ENCODE measurements at regions not wholly inside any gene's neighbourhood (a gene's known extent, or its start where the extent isn't known, plus 50 kb on each side); places are given as distances from the start of the nearest gene placed in this dataset.

DNA sequence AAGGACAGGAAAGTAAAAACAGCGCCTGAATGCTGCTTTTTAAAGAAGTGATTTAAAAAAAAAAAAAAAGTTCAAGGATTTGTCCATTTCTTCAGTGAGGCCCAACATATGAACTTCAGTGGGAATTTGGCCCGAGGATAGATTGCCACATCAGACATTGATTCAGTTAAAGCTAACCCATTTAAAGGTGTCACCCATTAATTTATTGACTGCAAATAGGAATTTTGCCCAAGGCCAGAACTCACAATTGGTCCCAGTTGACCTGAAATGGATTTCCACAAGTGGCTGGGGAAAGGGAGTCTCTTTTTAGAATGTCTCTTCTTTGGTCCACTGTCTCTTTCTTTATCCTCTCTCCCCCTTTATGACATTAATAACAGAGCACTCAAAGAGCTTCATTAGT, 86.5 kb upstream of the RPL34 start:
- no peaks in the 10 kb centered on the region for H3K36me3 Mint-ChIP-seq (ENCODE audit: low read depth)

GRCh38 chr4:108533245-108533844, 87.0 kb upstream of the RPL34 start:
- Histone ChIP-seq H3K27ac (ENCODE audit: low read depth, low read length) (no peak overlapping the region), H3K4me1 (ENCODE audit: control insufficient read depth, insufficient read depth, low read length) (peaks cover 2% of the 10 kb centered on the region), H3K27me3 (ENCODE audit: control insufficient read depth, insufficient read depth, low read length, poor library complexity, severe bottlenecking) (no peaks in the 10 kb centered on the region), H3K9ac (ENCODE audit: extremely low read depth, low read length, poor library complexity, severe bottlenecking) (no peak overlapping the region), H3K4me3 (ENCODE audit: low read length) (no peak overlapping the region), H3K36me3 (ENCODE audit: control insufficient read depth, insufficient read depth, low read length) (no peaks in the 10 kb centered on the region), H3K9me3 (ENCODE audit: control insufficient read depth, low read length) (no peaks in the 10 kb centered on the region)
- H3K4me1 Mint-ChIP-seq: peaks cover 5% of the 10 kb centered on the region
- H3K4me3 Mint-ChIP-seq: no peak overlapping the region
- H3K27me3 Mint-ChIP-seq (ENCODE audit: insufficient read depth): no peaks in the 10 kb centered on the region
- DNase-seq: no peak
- H3K36me3 Mint-ChIP-seq (ENCODE audit: low read depth): no peaks in the 10 kb centered on the region
- TF ChIP-seq, protein P1, sequence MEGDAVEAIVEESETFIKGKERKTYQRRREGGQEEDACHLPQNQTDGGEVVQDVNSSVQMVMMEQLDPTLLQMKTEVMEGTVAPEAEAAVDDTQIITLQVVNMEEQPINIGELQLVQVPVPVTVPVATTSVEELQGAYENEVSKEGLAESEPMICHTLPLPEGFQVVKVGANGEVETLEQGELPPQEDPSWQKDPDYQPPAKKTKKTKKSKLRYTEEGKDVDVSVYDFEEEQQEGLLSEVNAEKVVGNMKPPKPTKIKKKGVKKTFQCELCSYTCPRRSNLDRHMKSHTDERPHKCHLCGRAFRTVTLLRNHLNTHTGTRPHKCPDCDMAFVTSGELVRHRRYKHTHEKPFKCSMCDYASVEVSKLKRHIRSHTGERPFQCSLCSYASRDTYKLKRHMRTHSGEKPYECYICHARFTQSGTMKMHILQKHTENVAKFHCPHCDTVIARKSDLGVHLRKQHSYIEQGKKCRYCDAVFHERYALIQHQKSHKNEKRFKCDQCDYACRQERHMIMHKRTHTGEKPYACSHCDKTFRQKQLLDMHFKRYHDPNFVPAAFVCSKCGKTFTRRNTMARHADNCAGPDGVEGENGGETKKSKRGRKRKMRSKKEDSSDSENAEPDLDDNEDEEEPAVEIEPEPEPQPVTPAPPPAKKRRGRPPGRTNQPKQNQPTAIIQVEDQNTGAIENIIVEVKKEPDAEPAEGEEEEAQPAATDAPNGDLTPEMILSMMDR (conservative IDR thresholded peaks at IDR 0.05): no peak
- no peak overlapping the region for H3K27ac Mint-ChIP-seq
- 91 to 100% methylated on average over 1 to 4 of the region's 4 CpGs for WGBS, 2 experiments (ENCODE audit: insufficient coverage in 1 of 2, insufficient read length in 1 of 2)
- H3K9me3 Mint-ChIP-seq: no peaks in the 10 kb centered on the region

More for the DNA sequence above, 86.5 kb upstream of the RPL34 start:
- no peaks in the 10 kb centered on the region for H3K27me3 ChIP-seq (ENCODE audit: control insufficient read depth, insufficient read depth, low read length, poor library complexity, severe bottlenecking)
- H3K9ac ChIP-seq (ENCODE audit: extremely low read depth, low read length, poor library complexity, severe bottlenecking): no peak overlapping the region
- H3K4me1 ChIP-seq (ENCODE audit: control insufficient read depth, insufficient read depth, low read length): peaks cover 2% of the 10 kb centered on the region
- no peak overlapping the region for H3K27ac Mint-ChIP-seq
- no peaks in the 10 kb centered on the region for H3K9me3 Mint-ChIP-seq
- TF ChIP-seq, protein P1 (conservative IDR thresholded peaks at IDR 0.05): no peak
- H3K4me3 Mint-ChIP-seq: no peak overlapping the region
- H3K27me3 Mint-ChIP-seq (ENCODE audit: insufficient read depth): no peaks in the 10 kb centered on the region
- H3K9me3 ChIP-seq (ENCODE audit: control insufficient read depth, low read length): no peaks in the 10 kb centered on the region
- H3K4me1 Mint-ChIP-seq: peaks cover 5% of the 10 kb centered on the region
- no peak overlapping the region for H3K27ac ChIP-seq (ENCODE audit: low read depth, low read length)
- H3K4me3 ChIP-seq (ENCODE audit: low read length): no peak overlapping the region
- H3K36me3 ChIP-seq (ENCODE audit: control insufficient read depth, insufficient read depth, low read length): no peaks in the 10 kb centered on the region
- no peak for DNase-seq
- 72 to 80% methylated on average over 2 of the region's 2 CpGs for WGBS, 2 experiments (ENCODE audit: insufficient coverage in 1 of 2, insufficient read length in 1 of 2)

DNA sequence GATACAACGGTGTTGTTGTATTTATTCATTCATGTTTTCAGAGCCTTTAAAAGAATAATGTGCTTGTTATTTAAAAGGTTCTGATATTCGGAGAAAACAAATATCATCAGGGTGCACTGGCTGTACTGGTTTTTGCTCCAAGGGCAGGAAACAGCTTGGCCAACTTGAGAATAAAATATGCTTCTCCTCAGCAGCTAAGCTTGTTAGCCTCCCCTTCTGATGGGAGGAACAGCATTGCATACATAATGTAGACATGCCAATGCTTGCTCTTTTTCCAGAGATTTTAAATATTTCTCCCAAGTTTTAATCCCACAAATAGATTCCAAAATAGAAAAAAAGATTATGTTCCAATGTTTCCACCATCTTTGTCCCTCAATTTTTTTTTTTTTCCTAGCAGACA, 87.6 kb upstream of the RPL34 start:
- TF ChIP-seq, protein P1 (conservative IDR thresholded peaks at IDR 0.05): no peak
- no peaks in the 10 kb centered on the region for H3K27me3 Mint-ChIP-seq (ENCODE audit: insufficient read depth)

More for the DNA sequence above, 87.6 kb upstream of the RPL34 start:
- Mint-ChIP-seq H3K36me3 (ENCODE audit: low read depth) (no peaks in the 10 kb centered on the region), H3K4me1 (peaks cover 5% of the 10 kb centered on the region), H3K4me3 (no peak overlapping the region), H3K9me3 (no peaks in the 10 kb centered on the region), H3K27ac (no peak overlapping the region)
- H3K9ac ChIP-seq (ENCODE audit: extremely low read depth, low read length, poor library complexity, severe bottlenecking): no peak overlapping the region
- H3K4me1 ChIP-seq (ENCODE audit: control insufficient read depth, insufficient read depth, low read length): peaks cover 2% of the 10 kb centered on the region
- H3K4me3 ChIP-seq (ENCODE audit: low read length): no peak overlapping the region
- DNase-seq: no peak
- no peaks in the 10 kb centered on the region for H3K9me3 ChIP-seq (ENCODE audit: control insufficient read depth, low read length)
- H3K27me3 ChIP-seq (ENCODE audit: control insufficient read depth, insufficient read depth, low read length, poor library complexity, severe bottlenecking): no peaks in the 10 kb centered on the region
- H3K27ac ChIP-seq (ENCODE audit: low read depth, low read length): no peak overlapping the region
- 94 to 96% methylated on average over 2 of the region's 2 CpGs for WGBS, 2 experiments (ENCODE audit: insufficient coverage in 1 of 2, insufficient read length in 1 of 2)
- H3K36me3 ChIP-seq (ENCODE audit: control insufficient read depth, insufficient read depth, low read length): no peaks in the 10 kb centered on the region

Measured in endodermal cell (in vitro differentiated cells).